K562 (cell line): ENCODE measurements at regions not wholly inside any gene's neighbourhood (a gene's known extent, or its start where the extent isn't known, plus 50 kb on each side); places are given as distances from the start of the nearest gene placed in this dataset.

ENCODE experiments used
- ATAC-seq: fragments of 200-7000 bp; cut with Tn5 transposase; 3 replicates; pipeline ENCODE4 v1.9.1; 2020; ENCODE audit warnings: moderate library complexity
- BruUV-seq: library from RNA; stranded (reverse); fragments of 400-500 nt; replicated peaks from 2 replicates; lab custom pipeline; 2021; lab: Mats Ljungman, UMichigan
- CTCF ChIA-PET: fragments of 300-600 bp; formaldehyde crosslinking; extraction: SDS; loops from one replicate; lab custom pipeline; 2021; ENCODE audit warnings: low intra/inter-chr PET ratio; lab: Yijun Ruan, JAX
- POLR2A ChIA-PET: fragments of 300-600, 350-650 bp; sonication (Branson Sonifier 250); formaldehyde crosslinking; extraction: SDS; loops from one replicate; lab custom pipeline; 2021; ENCODE audit warnings: antibody characterized with exemption, inconsistent platforms; lab: Yijun Ruan, JAX
- DNase-seq, 4 experiments: peaks; one replicate each; pipeline versions ENCODE4 v3.0.0 to v3.0.0-alpha.2; 2011 to 2018; ENCODE audit warnings: low spot score in 3 of 4, mixed read lengths in 3 of 4; ENCODE audit errors: extremely low read depth in 1 of 4
- FAIRE-seq: peaks from 2 replicates; lab custom pipeline; 2011; peaks lifted over from hg19 to GRCh38; lab: Jason Lieb, UNC
- H2AFZ ChIP-seq: 2 replicates; pipeline ENCODE4 v1.6.0; 2011; ENCODE audit warnings: low read depth, low read length, control low read depth, inconsistent platforms
- H3K27ac ChIP-seq: fragments of 200-600 bp; 3 replicates; pipeline ENCODE4 v1.8.0; 2011; ENCODE audit warnings: low read depth, mild to moderate bottlenecking, control low read depth, inconsistent platforms, low read length, moderate library complexity, mixed read lengths; ENCODE audit errors: extremely low read depth
- H3K27me3 ChIP-seq, 2 experiments: fragments of 300-600 bp in 1 of 2; 2 replicates in 1 of 2; 3 replicates in 1 of 2; pipeline versions ENCODE4 v1.6.0 to v1.8.0; 2011; ENCODE audit warnings: inconsistent platforms in 2 of 2, low read length in 2 of 2, mild to moderate bottlenecking in 1 of 2, mixed read lengths in 1 of 2, moderate library complexity in 1 of 2; ENCODE audit not compliant: control insufficient read depth in 2 of 2, insufficient read depth in 2 of 2
- H3K36me3 ChIP-seq: fragments of 300-600 bp; 3 replicates; pipeline ENCODE4 v1.8.0; 2011; ENCODE audit warnings: mild to moderate bottlenecking, low read length, inconsistent platforms; ENCODE audit not compliant: control insufficient read depth, insufficient read depth
- H3K4me1 ChIP-seq, 2 experiments: fragments of 200-600 bp in 1 of 2; replicated peaks in 1 of 2; 2 replicates in 1 of 2; 3 replicates in 1 of 2; pipeline versions ENCODE4 v1.5.1 to v1.8.0; 2011; ENCODE audit warnings: inconsistent platforms in 2 of 2, low read length in 2 of 2, mild to moderate bottlenecking in 1 of 2, mixed read lengths in 1 of 2, moderate library complexity in 1 of 2; ENCODE audit not compliant: control insufficient read depth in 2 of 2, insufficient read depth in 2 of 2
- H3K4me2 ChIP-seq: 2 replicates; pipeline ENCODE4 v1.6.1; 2011; ENCODE audit warnings: low read length, control low read depth, inconsistent platforms, mixed read lengths; ENCODE audit not compliant: insufficient read depth
- H3K4me3 ChIP-seq: fragments of 200-600 bp; sonication (generic), shearing (Covaris generic); 2 replicates; pipeline ENCODE4 v1.5.1; 2016; ENCODE audit warnings: control low read depth, inconsistent platforms
- H3K79me2 ChIP-seq: fragments of 200-600 bp; 3 replicates; pipeline ENCODE4 v1.8.0; 2011; ENCODE audit warnings: low read length, inconsistent platforms; ENCODE audit not compliant: control insufficient read depth, insufficient read depth
- H3K9ac ChIP-seq, 2 experiments: 2 replicates each; pipeline versions ENCODE4 v1.6.0 to v1.6.1; 2011; ENCODE audit warnings: low read depth in 2 of 2, low read length in 2 of 2, control low read depth in 1 of 2, inconsistent platforms in 1 of 2, mild to moderate bottlenecking in 1 of 2, mixed read lengths in 1 of 2; ENCODE audit not compliant: insufficient read depth in 1 of 2
- H3K9me1 ChIP-seq: one replicate; pipeline ENCODE4 v1.6.0; 2011; ENCODE audit warnings: inconsistent platforms, mild to moderate bottlenecking, low read length, moderate library complexity; ENCODE audit not compliant: control insufficient read depth, insufficient read depth
- H3K9me3 ChIP-seq: replicated peaks from 2 replicates; pipeline ENCODE4 v1.5.1; 2011; ENCODE audit warnings: low read depth, low read length, inconsistent platforms; ENCODE audit not compliant: control insufficient read depth, insufficient read depth
- H4K20me1 ChIP-seq: replicated peaks from 2 replicates; pipeline ENCODE4 v1.6.1; 2011; ENCODE audit warnings: low read length, inconsistent platforms, mixed read lengths; ENCODE audit not compliant: control insufficient read depth, insufficient read depth
- COPS2 ChIP-seq: fragments of 450-650 bp; conservative IDR thresholded peaks from 2 replicates; pipeline ENCODE4 v1.6.1; 2016; ENCODE audit warnings: mild to moderate bottlenecking, moderate library complexity
- HNRNPK ChIP-seq: fragments of 200-400 bp; formaldehyde crosslinking; IDR thresholded peaks from one replicate; pipeline ENCODE4 v1.6.1; 2018; ENCODE audit warnings: mild to moderate bottlenecking, low read depth, low read length; ENCODE audit not compliant: poor library complexity, severe bottlenecking
- HOXB6 ChIP-seq: fragments of 250-450 bp; sonication (Bioruptor Pico); IDR thresholded peaks from 2 replicates; pipeline ENCODE4 v1.5.1; 2022; ENCODE audit warnings: mild to moderate bottlenecking, borderline replicate concordance
- MAFK ChIP-seq: IDR thresholded peaks from 2 replicates; pipeline ENCODE4 v1.6.1; 2011; ENCODE audit warnings: low read length, improper control_type of control experiment
- NFE2L1 ChIP-seq: fragments of 450-650 bp; IDR thresholded peaks from 2 replicates; pipeline ENCODE4 v1.6.1; 2016; ENCODE audit warnings: missing genetic modification characterization, low read depth, mild to moderate bottlenecking, missing compliant biosample characterization, moderate library complexity, borderline replicate concordance
- NR1H2 ChIP-seq: sonication (generic); formaldehyde crosslinking; IDR thresholded peaks from 2 replicates; pipeline ENCODE4 v1.4.0; 2020; ENCODE audit warnings: mild to moderate bottlenecking, missing genetic modification reagents
- RFX7 ChIP-seq: fragments of 250-450 bp; sonication (Bioruptor Pico); IDR thresholded peaks from 2 replicates; pipeline ENCODE4 v1.5.1; 2021; ENCODE audit warnings: mild to moderate bottlenecking
- TSHZ1 ChIP-seq: fragments of 250-450 bp; sonication (Bioruptor Pico); IDR thresholded peaks from 2 replicates; pipeline ENCODE4 v1.4.0; 2020; ENCODE audit warnings: mild to moderate bottlenecking, moderate library complexity
- ZNF24 ChIP-seq: fragments of 450-650 bp; IDR thresholded peaks from 2 replicates; pipeline ENCODE4 v1.6.1; 2016
- ZNF586 ChIP-seq: fragments of 450-650 bp; formaldehyde crosslinking; conservative IDR thresholded peaks from 2 replicates; pipeline ENCODE4 v1.4.0; 2020; ENCODE audit warnings: mild to moderate bottlenecking, moderate library complexity
- WGBS: fragments of 100-300 bp; shearing (Covaris generic); methylation state at CpG from one replicate; pipeline ENCODE4 v1.1.6; 2016; ENCODE audit warnings: low coverage, mixed read lengths; ENCODE audit not compliant: insufficient coverage; ENCODE audit errors: missing lambda C conversion rate; 5-methylcytosine and 5-hydroxymethylcytosine counted together
- in situ Hi-C: fragments of 300-500 bp; cut with MboI; formaldehyde crosslinking; loops from 4 replicates; pipeline ENCODE4 v1.15.0; 2018; ENCODE audit warnings: inconsistent platforms, mixed read lengths
- intact Hi-C: fragments of 100-400 bp; cut with micrococcal nuclease; formaldehyde crosslinking; loops from 2 replicates; pipeline ENCODE4 v1.14.2; 2022

- WGBS = 0% methylated on average over 3 of the region's 3 CpGs
- Histone ChIP-seq H3K9ac (no peak overlapping the region), H3K27me3 (no peaks in the 10 kb centered on the region), H3K36me3 (no peaks in the 10 kb centered on the region), H4K20me1 (no peaks in the 10 kb centered on the region), H3K9me1 (no peaks in the 10 kb centered on the region), H3K4me1 (no peaks in the 10 kb centered on the region), H3K4me3 (no peak overlapping the region), H3K27ac (no peak overlapping the region), H3K79me2 (no peaks in the 10 kb centered on the region), H3K4me2 (no peak overlapping the region), H2AFZ (no peak overlapping the region), H3K9me3 (no peaks in the 10 kb centered on the region)
- intact Hi-C loops = no loop called here
- in situ Hi-C loops = no loop called here
- BruUV-seq = no TSS peak
- DNase-seq = no peak
- TF ChIP-seq TSHZ1 (CRISPR knock-in tag) = no peak
- no peak for TF ChIP-seq HNRNPK
- no peak for TF ChIP-seq ZNF24
- TF ChIP-seq NR1H2 (CRISPR knock-in tag) = no peak
- no peak for TF ChIP-seq MAFK
- no peak for TF ChIP-seq HOXB6 (CRISPR knock-in tag)
- no peak for TF ChIP-seq RFX7 (CRISPR knock-in tag)
- TF ChIP-seq ZNF586 = no peak
- no peak for TF ChIP-seq NFE2L1 (tag)
- no peak for TF ChIP-seq COPS2
- POLR2A ChIA-PET = no interaction called here
- CTCF ChIA-PET = no interaction called here
- no peak for ATAC-seq
- no peak for FAIRE-seq
Observed at GRCh38 chr2:209321076-209321475, 102.8 kb upstream of the MAP2 start.
